ENCODE measurements at regions not wholly inside any gene's neighbourhood (a gene's known extent, or its start where the extent isn't known, plus 50 kb on each side); places are given as distances from the start of the nearest gene placed in this dataset.

- Histone ChIP-seq H2AFZ (ENCODE audit: control insufficient read depth, low read depth, low read length) (no peak overlapping the region), H3K27ac (ENCODE audit: control insufficient read depth, insufficient read depth) (no peak overlapping the region), H3K4me1 (ENCODE audit: control insufficient read depth, insufficient read depth, low read length) (no peaks in the 10 kb centered on the region), H3K36me3 (ENCODE audit: control insufficient read depth in 2 of 2, insufficient read depth in 2 of 2, low read length in 1 of 2) (no peaks in the 10 kb centered on the region), H3K9me3 (replicated peaks; ENCODE audit: control insufficient read depth, insufficient read depth, low read length) (no peaks in the 10 kb centered on the region), H4K20me1 (ENCODE audit: control insufficient read depth, insufficient read depth) (no peaks in the 10 kb centered on the region), H3K4me2 (ENCODE audit: control insufficient read depth, insufficient read depth) (no peak overlapping the region), H3K79me2 (ENCODE audit: control insufficient read depth, insufficient read depth, low read length) (no peaks in the 10 kb centered on the region), H3K27me3 (replicated peaks in 1 of 2; ENCODE audit: control insufficient read depth in 2 of 2, insufficient read depth in 2 of 2, low read length in 1 of 2) (no peaks in the 10 kb centered on the region), H3K9ac (ENCODE audit: control insufficient read depth, insufficient read depth, low read length) (no peak overlapping the region), H3K4me3 (no peak overlapping the region)
- intact Hi-C loops (cut with micrococcal nuclease; ENCODE audit: unreplicated experiment) = no loop called here
- TF ChIP-seq, protein P1, sequence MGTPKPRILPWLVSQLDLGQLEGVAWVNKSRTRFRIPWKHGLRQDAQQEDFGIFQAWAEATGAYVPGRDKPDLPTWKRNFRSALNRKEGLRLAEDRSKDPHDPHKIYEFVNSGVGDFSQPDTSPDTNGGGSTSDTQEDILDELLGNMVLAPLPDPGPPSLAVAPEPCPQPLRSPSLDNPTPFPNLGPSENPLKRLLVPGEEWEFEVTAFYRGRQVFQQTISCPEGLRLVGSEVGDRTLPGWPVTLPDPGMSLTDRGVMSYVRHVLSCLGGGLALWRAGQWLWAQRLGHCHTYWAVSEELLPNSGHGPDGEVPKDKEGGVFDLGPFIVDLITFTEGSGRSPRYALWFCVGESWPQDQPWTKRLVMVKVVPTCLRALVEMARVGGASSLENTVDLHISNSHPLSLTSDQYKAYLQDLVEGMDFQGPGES (IDR thresholded peaks at IDR 0.05) = no peak
- TF ChIP-seq ATF7 (IDR thresholded peaks at IDR 0.05; ENCODE audit: low read depth) = no peak
- POLR2A ChIA-PET = interaction anchor here (1.2 kb wide), 1 partner anchor 12 kb away, joined by 3 read pairs; no protein-coding TSS in a partner anchor
- SMC1A ChIA-PET (ENCODE audit: uncharacterized antibody, unreplicated experiment) = interaction anchor here (1.6 kb wide), 1 partner anchor 15 kb away, joined by 5 read pairs; no protein-coding TSS in a partner anchor
- in situ Hi-C loops (cut with MboI) = no loop called here
- RAD21 ChIA-PET (ENCODE audit: unreplicated experiment) = no interaction called here
- ATAC-seq = no peak
- CTCF ChIA-PET = no interaction called here
- no peak for FAIRE-seq
- WGBS (ENCODE audit: insufficient coverage, insufficient replicate concordance, low lambda C conversion rate, missing lambda C conversion rate) = 41% methylated on average over 3 of the region's 3 CpGs
- no TSS peak for BruUV-seq (replicated peaks)
- DNase-seq (ENCODE audit: low read depth, low spot score) = no peak
Measured at GRCh38 chr6:81547149-81547548, 205.3 kb downstream of the TENT5A start.

DNA sequence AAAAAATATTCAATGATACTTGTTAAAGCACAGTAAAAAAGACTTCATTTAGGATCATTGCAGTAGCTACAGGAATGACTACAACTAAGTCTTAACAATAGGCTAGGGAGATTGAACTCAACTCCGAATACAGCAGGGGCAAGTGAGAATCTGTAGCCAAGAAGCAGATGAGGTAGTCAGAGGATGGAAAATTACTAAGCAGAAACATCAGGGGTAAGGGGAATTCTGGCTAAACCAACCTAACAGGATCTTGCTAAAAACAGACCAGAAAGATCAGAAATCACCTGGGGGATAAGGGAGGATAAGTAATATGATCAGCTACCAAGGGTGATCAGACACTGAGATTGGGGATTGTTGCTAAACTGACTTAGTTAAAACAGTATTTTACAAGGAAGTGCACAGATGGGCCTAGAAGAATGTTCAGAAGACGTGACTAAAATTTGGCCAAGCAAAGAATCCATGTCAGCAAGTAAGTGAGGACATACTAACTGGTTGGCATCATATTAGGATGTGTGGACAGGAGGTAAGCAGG lies 217.5 kb downstream of the TENT5A start:
- no peaks in the 10 kb centered on the region for H4K20me1 ChIP-seq (ENCODE audit: control insufficient read depth, insufficient read depth)
- WGBS (ENCODE audit: insufficient coverage, insufficient replicate concordance, low lambda C conversion rate, missing lambda C conversion rate) = 0% methylated on average over 2 of the region's 2 CpGs
- RAD21 ChIA-PET (ENCODE audit: unreplicated experiment) = interaction anchor here (0.9 to 5.6 kb wide), 5 partner anchors 17 to 33 kb away, joined by 3 to 28 read pairs (median 7); no protein-coding TSS in a partner anchor
- H2AFZ ChIP-seq (ENCODE audit: control insufficient read depth, low read depth, low read length) = no peak overlapping the region
- SMC1A ChIA-PET (ENCODE audit: uncharacterized antibody, unreplicated experiment) = interaction anchor here (0.8 to 2.6 kb wide), 9 partner anchors 7 to 219 kb away, joined by 3 to 18 read pairs (median 4); no protein-coding TSS in a partner anchor
- POLR2A ChIA-PET = interaction anchor here (0.6 to 2.5 kb wide), 5 partner anchors 12 to 171 kb away, joined by 3 to 10 read pairs (median 3); no protein-coding TSS in a partner anchor
- no peaks in the 10 kb centered on the region for H3K36me3 ChIP-seq (ENCODE audit: control insufficient read depth in 2 of 2, insufficient read depth in 2 of 2, low read length in 1 of 2)
- intact Hi-C loops (cut with micrococcal nuclease; ENCODE audit: unreplicated experiment) = no loop called here
- H3K79me2 ChIP-seq (ENCODE audit: control insufficient read depth, insufficient read depth, low read length) = no peaks in the 10 kb centered on the region
- H3K4me3 ChIP-seq = no peak overlapping the region
- ATAC-seq = peak; percentile 44
- TF ChIP-seq IKZF1 (conservative IDR thresholded peaks at IDR 0.05) (peak; percentile 31; the same call in 1 of the 2 replicates), NR2F1 (conservative IDR thresholded peaks at IDR 0.05) (no peak)
- no peaks in the 10 kb centered on the region for H3K4me1 ChIP-seq (ENCODE audit: control insufficient read depth, insufficient read depth, low read length)
- FAIRE-seq = no peak
- CTCF ChIA-PET = interaction anchor here (0.5 to 0.8 kb wide), 2 partner anchors 9 to 415 kb away, joined by 3 read pairs; no protein-coding TSS in a partner anchor
- H3K9me3 ChIP-seq (replicated peaks; ENCODE audit: control insufficient read depth, insufficient read depth, low read length) = no peaks in the 10 kb centered on the region
- no peak for DNase-seq (ENCODE audit: low read depth, low spot score)
- in situ Hi-C loops (cut with MboI) = no loop called here
- no TSS peak for BruUV-seq (replicated peaks)
- no peaks in the 10 kb centered on the region for H3K27me3 ChIP-seq (replicated peaks in 1 of 2; ENCODE audit: control insufficient read depth in 2 of 2, insufficient read depth in 2 of 2, low read length in 1 of 2)
- H3K4me2 ChIP-seq (ENCODE audit: control insufficient read depth, insufficient read depth) = no peak overlapping the region
- H3K27ac ChIP-seq (ENCODE audit: control insufficient read depth, insufficient read depth) = no peak overlapping the region
- H3K9ac ChIP-seq (ENCODE audit: control insufficient read depth, insufficient read depth, low read length) = no peak overlapping the region
